Glutamatergic neuron (in vitro differentiated cells): ENCODE measurements at regions not wholly inside any gene's neighbourhood (a gene's known extent, or its start where the extent isn't known, plus 50 kb on each side); places are given as distances from the start of the nearest gene placed in this dataset.

Experiments used
- DNase-seq: peaks from one replicate; pipeline ENCODE4 v3.0.0; 2022
- H3K27ac Mint-ChIP-seq: one replicate; pipeline ENCODE4 v1.8.0; 2020; ENCODE audit warnings: mild to moderate bottlenecking, mixed read lengths, inconsistent platforms; ENCODE audit not compliant: unreplicated experiment
- H3K27me3 Mint-ChIP-seq: one replicate; pipeline ENCODE4 v1.8.0; 2020; ENCODE audit warnings: mild to moderate bottlenecking, moderate library complexity, mixed read lengths, inconsistent platforms; ENCODE audit not compliant: unreplicated experiment
- H3K36me3 Mint-ChIP-seq: one replicate; pipeline ENCODE4 v1.8.0; 2020; ENCODE audit warnings: mild to moderate bottlenecking, mixed read lengths, inconsistent platforms; ENCODE audit not compliant: unreplicated experiment
- H3K4me1 Mint-ChIP-seq: one replicate; pipeline ENCODE4 v1.8.0; 2020; ENCODE audit warnings: mild to moderate bottlenecking, low read depth, mixed read lengths, inconsistent platforms; ENCODE audit not compliant: unreplicated experiment
- H3K4me3 Mint-ChIP-seq: one replicate; pipeline ENCODE4 v1.8.0; 2020; ENCODE audit warnings: mild to moderate bottlenecking, mixed read lengths, inconsistent platforms; ENCODE audit not compliant: unreplicated experiment
- H3K9me3 Mint-ChIP-seq: one replicate; pipeline ENCODE4 v1.8.0; 2020; ENCODE audit warnings: mild to moderate bottlenecking, moderate library complexity, mixed read lengths, inconsistent platforms; ENCODE audit not compliant: unreplicated experiment
- CTCF ChIP-seq: fragments of 200-600 bp; sonication (generic); IDR thresholded peaks from one replicate; pipeline ENCODE4 v1.5.0; 2021; ENCODE audit not compliant: partially characterized antibody, unreplicated experiment

DNA sequence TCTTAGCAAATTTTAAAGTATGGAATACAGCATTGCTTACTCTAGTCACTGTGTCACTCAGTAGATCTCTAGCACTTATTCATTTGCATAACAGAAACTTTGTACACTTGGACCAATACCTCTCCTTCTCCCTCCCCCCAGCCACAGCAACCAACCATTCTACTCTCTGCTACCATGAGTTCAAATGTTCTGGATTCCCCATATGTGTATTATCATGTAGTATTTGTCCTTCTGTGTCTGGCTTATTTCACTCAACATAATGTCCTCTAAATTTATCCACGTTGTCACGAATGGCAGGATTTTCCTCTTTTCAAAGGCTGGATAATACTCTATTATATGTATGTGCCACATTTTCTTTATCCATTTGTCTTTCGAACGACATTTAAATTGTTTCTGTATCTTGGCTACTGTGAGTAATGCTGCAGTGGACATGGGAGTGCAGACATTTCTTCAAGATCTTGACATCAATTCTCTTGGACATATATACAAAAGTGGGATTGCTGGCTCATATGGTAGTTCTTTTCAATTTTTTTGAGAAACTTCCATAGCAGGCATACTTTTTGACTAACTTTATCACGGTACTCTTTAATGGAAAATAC lies 184.5 kb upstream of the SOX21 start:
- peaks cover 2% of the 10 kb centered on the region for H3K27me3 Mint-ChIP-seq
- no peak overlapping the region for H3K4me3 Mint-ChIP-seq
- no peak for DNase-seq
- no peak for TF ChIP-seq CTCF
- H3K4me1 Mint-ChIP-seq: no peaks in the 10 kb centered on the region
- no peaks in the 10 kb centered on the region for H3K9me3 Mint-ChIP-seq
- no peaks in the 10 kb centered on the region for H3K36me3 Mint-ChIP-seq
- H3K27ac Mint-ChIP-seq: no peak overlapping the region

DNA sequence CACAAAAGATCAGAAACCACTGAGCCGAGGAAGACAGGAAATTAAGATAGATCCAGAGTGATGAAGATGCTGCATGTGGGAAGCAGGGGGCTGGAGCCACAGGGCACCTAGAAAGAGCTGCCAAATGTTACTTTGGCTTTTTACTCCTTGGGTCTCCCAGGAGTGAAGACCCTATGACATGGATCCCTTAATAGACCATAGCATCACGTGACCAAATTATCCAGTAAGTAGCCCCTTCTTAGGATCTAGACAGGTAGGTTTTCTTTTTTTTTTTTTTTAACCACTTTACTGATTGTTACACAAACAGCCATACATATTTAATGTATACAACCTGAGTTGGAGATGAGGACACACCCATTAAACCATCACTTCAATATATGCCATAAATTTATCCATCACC lies 183.9 kb upstream of the SOX21 start:
- Mint-ChIP-seq H3K27ac (no peak overlapping the region), H3K4me3 (no peak overlapping the region), H3K4me1 (no peaks in the 10 kb centered on the region), H3K9me3 (no peaks in the 10 kb centered on the region), H3K36me3 (no peaks in the 10 kb centered on the region), H3K27me3 (peaks cover 2% of the 10 kb centered on the region)
- no peak for TF ChIP-seq CTCF
- DNase-seq: no peak

GRCh38 chr13:94886191-94886590 lies 173.8 kb upstream of the SOX21 start:
- no peaks in the 10 kb centered on the region for H3K9me3 Mint-ChIP-seq
- peaks cover 2% of the 10 kb centered on the region for H3K27me3 Mint-ChIP-seq
- DNase-seq: no peak
- TF ChIP-seq CTCF: no peak
- H3K4me3 Mint-ChIP-seq: no peak overlapping the region
- no peaks in the 10 kb centered on the region for H3K4me1 Mint-ChIP-seq
- H3K36me3 Mint-ChIP-seq: no peaks in the 10 kb centered on the region
- H3K27ac Mint-ChIP-seq: no peak overlapping the region

GRCh38 chr13:94880463-94880862 lies 168.1 kb upstream of the SOX21 start:
- no peaks in the 10 kb centered on the region for H3K9me3 Mint-ChIP-seq
- H3K4me3 Mint-ChIP-seq: no peak overlapping the region
- H3K27me3 Mint-ChIP-seq: no peaks in the 10 kb centered on the region
- H3K36me3 Mint-ChIP-seq: no peaks in the 10 kb centered on the region
- no peaks in the 10 kb centered on the region for H3K4me1 Mint-ChIP-seq
- H3K27ac Mint-ChIP-seq: no peak overlapping the region
- no peak for DNase-seq
- no peak for TF ChIP-seq CTCF

DNA sequence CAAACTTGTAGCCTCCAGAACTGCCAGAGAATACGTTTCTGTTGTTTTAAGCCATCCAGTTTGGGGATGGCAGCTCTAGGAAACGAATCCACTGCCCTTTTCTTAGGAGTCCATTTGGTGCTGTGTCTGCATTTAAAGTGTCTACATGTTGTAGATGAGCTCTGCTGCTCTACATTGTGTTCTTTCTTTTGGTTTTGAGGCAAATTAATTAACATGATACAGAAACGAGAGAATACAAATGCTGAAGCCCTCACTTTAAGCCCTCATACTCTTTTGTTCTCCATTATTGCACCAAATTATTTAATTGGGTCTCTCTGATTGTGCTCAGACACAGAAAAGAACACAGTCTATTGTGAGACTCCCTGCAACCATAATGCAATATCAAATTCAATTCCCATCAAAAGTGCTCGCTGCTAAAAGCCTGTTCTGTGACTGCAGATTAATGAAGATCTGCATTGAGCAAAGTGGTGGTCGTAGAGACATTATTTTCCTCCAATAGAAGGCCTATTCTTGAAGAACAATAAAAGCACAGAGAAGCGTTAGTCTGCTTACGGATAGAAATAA lies 166.3 kb upstream of the SOX21 start:
- no peak for DNase-seq
- H3K36me3 Mint-ChIP-seq: no peaks in the 10 kb centered on the region
- no peak for TF ChIP-seq CTCF
- H3K27me3 Mint-ChIP-seq: no peaks in the 10 kb centered on the region
- no peaks in the 10 kb centered on the region for H3K9me3 Mint-ChIP-seq
- no peak overlapping the region for H3K27ac Mint-ChIP-seq
- H3K4me3 Mint-ChIP-seq: no peak overlapping the region
- H3K4me1 Mint-ChIP-seq: no peaks in the 10 kb centered on the region
